Fibroblast of villous mesenchyme (primary cell): ENCODE measurements at regions not wholly inside any gene's neighbourhood (a gene's known extent, or its start where the extent isn't known, plus 50 kb on each side); places are given as distances from the start of the nearest gene placed in this dataset.

Experiments used
- DNase-seq: peaks from one replicate; pipeline ENCODE4 v3.0.0-alpha.2; 2010; ENCODE audit warnings: low read depth
- H3K4me3 ChIP-seq: 2 replicates; pipeline ENCODE4 v1.5.1; 2011; ENCODE audit warnings: low read depth, mild to moderate bottlenecking, low read length
- TF ChIP-seq, protein P1 (sequence below): IDR thresholded peaks from 2 replicates; pipeline ENCODE4 v1.5.1; 2012; ENCODE audit warnings: low read depth, mild to moderate bottlenecking, low read length; ENCODE audit not compliant: insufficient read depth

GRCh38 chr18:73235921-73236320 lies 368.1 kb upstream of the NETO1 start:
- DNase-seq = no peak
- TF ChIP-seq, protein P1, sequence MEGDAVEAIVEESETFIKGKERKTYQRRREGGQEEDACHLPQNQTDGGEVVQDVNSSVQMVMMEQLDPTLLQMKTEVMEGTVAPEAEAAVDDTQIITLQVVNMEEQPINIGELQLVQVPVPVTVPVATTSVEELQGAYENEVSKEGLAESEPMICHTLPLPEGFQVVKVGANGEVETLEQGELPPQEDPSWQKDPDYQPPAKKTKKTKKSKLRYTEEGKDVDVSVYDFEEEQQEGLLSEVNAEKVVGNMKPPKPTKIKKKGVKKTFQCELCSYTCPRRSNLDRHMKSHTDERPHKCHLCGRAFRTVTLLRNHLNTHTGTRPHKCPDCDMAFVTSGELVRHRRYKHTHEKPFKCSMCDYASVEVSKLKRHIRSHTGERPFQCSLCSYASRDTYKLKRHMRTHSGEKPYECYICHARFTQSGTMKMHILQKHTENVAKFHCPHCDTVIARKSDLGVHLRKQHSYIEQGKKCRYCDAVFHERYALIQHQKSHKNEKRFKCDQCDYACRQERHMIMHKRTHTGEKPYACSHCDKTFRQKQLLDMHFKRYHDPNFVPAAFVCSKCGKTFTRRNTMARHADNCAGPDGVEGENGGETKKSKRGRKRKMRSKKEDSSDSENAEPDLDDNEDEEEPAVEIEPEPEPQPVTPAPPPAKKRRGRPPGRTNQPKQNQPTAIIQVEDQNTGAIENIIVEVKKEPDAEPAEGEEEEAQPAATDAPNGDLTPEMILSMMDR = no peak
- no peak overlapping the region for H3K4me3 ChIP-seq

- DNase-seq = peak; percentile 58
- no peak overlapping the region for H3K4me3 ChIP-seq
- TF ChIP-seq, protein P1 = no peak
Observed at GRCh38 chr18:73235491-73235890, 367.7 kb upstream of the NETO1 start.

DNA sequence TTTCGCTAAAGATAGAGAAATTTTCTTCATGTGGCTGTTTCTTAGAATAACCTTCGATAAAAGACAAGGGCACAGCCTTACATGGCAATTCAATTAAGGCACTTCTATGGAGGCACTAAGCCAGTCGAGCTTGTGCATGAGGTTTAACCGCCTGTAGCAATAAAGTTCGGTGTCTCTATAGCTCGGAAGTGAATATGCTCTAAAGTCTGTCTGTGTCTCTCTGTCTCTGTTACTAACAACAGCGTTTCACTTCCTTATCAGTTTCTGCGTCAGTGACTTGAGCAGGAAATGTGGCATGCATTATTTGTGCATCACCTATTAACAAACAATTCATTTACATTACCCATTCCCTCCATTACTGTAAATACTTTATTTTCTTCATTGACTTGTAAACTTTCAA lies 365.1 kb upstream of the NETO1 start:
- no peak for DNase-seq
- TF ChIP-seq, protein P1 = no peak
- H3K4me3 ChIP-seq = no peak overlapping the region

GRCh38 chr18:73220663-73221062 lies 352.9 kb upstream of the NETO1 start:
- TF ChIP-seq, protein P1 = no peak
- H3K4me3 ChIP-seq = no peak overlapping the region
- DNase-seq = no peak

DNA sequence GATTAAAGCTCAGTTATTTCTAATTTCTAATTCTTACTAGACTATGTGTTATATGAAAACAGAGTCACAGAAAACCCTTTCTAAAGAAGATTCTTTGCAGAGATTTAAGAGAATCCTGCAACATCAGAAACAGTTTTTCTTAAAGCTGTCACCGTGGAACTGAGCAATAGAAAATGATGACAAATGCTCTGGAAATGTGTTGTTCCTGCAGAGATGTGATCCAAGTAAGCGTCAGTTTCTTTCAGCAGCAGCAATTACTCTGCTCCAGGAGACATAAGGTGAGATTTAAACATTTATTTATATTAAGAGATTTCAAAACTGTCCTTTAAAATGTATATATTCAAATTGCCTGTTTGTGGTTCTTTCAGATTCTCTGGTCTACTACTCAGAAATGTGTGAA lies 350.5 kb upstream of the NETO1 start:
- DNase-seq = no peak
- TF ChIP-seq, protein P1 = no peak
- H3K4me3 ChIP-seq = no peak overlapping the region

- no peak overlapping the region for H3K4me3 ChIP-seq
- TF ChIP-seq, protein P1 = no peak
- no peak for DNase-seq
Observed at GRCh38 chr18:73214970-73215369, 347.2 kb upstream of the NETO1 start.

DNA sequence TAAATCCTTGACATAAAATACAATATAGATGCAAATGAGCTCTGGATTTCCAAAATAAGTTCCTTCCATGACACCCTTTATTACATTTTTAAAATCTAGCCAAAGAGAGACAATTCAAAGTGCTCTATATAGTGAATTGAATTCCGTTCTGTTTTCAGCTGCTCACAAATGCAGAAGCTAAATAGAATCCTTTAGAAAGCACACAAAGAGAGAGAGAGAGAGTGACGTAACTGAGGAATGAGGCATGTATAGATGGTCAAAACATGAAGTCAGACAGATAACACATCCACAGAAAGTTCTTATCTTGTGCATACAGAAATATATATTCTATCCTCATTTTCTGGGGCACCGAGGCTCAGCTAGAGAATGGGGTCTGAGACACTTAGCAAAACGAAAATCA lies 344.7 kb upstream of the NETO1 start:
- no peak overlapping the region for H3K4me3 ChIP-seq
- TF ChIP-seq, protein P1 = no peak
- DNase-seq = no peak
